IPS-NIHi11 (cell line): ENCODE measurements at regions not wholly inside any gene's neighbourhood (a gene's known extent, or its start where the extent isn't known, plus 50 kb on each side); places are given as distances from the start of the nearest gene placed in this dataset.

Experiments used
- DNase-seq: peaks from one replicate; pipeline ENCODE4 v3.0.0; 2012; ENCODE audit warnings: mixed read lengths, low spot score

DNA sequence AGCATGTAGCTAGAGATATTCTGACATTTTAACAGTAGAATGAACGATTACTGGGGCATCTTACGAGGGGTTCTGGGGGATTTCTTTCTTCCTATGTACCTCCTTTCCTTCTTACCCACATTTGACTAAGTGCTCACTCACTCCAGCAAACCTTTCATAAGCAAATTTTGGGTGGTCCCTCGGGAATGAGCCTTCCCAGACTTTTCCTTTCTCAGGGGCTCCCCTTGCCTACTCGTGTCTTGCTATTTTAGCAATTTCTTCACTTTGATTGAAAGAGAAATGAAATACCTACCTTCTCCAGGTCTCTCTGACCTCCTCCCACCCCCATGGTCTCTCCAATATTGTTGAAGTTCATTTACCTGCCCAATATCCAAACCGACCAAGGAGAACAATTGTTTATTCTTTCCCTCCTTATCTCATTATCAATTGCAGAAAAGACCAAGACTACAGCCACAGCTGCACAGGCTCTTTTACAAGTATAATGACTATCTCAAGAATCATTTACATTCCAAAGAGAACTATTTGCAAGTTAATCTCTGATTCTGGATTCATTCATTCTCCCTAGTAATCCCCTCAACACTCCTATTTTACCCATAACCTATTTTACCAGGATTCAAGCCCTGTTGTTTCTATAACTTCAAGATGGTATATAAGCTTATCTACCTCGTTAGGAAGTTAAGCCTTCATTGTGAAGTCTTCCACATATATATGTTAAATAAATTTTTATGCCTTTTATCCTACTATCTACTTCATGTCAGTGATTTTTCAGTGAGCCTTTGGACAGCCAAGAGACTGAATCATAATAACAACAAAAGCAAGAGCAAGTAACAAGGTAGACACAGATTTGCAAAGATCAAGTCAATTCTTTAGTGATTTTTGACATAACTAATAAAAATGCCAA is 480.6 kb downstream of the IPMK start:
- no peak for DNase-seq

DNA sequence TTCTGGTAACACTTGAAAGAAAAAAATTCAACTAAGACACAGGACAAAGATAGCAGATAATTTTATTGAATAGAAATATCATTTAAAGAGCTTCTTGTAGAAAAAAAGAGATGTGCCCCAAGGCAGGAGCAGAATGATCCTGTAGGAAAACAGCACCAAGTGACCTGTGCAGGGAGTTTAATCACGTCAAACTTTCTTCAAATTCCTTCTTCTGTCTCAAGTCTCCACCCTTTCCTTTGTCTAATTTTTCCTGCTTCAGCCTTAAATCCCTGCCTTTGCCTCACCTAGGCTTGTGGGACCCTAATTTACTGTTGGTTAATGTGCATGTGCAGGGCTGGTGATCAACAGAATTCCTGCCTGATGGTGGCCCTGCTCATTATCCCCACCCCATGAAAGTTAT is 481.4 kb downstream of the IPMK start:
- DNase-seq = no peak

DNA sequence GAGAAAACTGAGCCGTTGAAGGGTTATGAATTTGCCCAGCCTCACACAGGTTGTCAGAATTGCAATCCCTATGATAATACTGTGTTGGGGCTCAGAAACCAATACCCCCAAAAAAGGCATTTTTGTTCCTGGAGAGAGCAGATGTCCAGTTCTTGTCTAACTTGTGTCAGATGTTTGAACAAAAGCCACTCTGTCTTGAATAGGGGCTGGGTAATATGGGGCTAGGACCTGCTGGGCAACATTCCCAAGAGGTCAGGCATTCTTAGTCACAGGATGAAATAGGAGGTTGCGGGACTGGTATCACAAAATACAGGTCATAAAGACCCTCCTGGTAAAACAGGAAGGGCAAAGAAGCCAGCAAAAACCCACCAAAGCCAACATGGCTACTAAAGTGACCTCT is 482.1 kb downstream of the IPMK start:
- DNase-seq = no peak

DNA sequence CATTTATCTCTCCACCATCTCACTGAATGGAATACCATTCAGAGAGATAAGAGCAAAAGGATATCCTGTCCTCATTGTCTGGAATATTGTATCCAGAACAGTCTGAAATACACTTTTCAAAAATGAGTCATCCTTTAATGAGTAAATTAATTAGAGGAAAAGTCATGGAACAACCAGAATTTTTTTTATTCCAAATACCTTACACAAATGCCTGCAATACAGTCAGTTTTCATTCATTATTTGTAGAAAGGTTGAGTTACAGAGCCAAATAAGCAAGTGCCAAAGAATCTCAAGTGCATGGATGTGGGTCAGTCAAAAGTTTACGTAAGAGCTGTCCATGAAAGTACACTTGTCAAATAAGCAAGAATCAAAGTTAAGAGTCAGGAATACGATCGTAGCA is 482.6 kb downstream of the IPMK start:
- no peak for DNase-seq

DNA sequence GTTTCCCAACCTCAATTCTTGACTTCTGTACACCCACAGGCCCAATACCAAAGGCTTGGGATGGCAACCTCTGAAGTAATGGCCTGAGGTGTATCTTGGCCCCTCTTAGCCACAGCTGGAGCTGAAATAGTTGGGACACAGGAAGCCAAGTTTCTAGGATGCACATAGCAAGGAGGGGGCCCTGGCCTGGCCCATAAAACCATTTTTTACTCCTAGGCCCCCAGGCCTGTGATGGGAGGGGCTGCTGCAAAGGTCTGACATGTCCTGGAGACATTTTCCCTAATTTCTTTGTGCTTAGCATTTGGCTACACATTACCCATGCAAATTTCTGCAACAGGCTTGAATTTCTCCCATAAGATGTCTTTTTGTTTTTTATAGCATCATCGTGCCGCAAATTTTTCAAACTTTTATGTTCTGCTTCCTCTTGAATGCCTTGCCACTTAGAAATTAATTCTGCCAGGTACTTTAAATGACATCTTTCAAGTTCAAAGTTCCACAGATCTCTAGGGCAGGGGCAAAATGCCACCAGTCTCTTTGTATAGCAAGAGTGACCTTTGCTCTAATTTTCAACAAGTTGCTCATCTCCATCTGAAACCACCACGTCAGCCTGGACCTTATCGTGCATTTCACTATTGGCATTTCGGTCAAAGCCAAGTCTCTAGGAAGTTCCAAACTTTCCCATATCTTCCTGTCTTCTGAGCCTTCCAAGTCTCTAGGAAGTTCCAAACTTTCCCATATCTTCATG is 490.8 kb downstream of the IPMK start:
- no peak for DNase-seq

DNA sequence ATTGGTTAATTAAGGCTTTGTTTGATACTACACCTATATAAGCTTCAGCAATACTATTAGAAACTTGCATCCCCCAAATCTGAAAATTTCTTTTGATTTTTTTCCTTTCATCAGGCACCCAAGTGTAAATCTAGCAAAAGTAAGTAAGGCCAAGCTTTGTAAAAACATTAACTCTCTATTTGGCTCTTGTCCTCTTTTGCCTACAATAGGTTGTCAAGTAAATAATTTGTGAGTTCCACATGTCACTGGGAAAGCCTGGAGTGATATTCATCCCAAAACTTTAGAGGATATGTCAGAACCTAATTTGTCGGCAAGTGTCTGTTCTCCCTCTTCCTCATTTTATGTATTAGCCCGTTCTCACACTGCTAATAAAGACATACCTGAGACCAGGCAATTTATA is 492.4 kb downstream of the IPMK start:
- no peak for DNase-seq

DNA sequence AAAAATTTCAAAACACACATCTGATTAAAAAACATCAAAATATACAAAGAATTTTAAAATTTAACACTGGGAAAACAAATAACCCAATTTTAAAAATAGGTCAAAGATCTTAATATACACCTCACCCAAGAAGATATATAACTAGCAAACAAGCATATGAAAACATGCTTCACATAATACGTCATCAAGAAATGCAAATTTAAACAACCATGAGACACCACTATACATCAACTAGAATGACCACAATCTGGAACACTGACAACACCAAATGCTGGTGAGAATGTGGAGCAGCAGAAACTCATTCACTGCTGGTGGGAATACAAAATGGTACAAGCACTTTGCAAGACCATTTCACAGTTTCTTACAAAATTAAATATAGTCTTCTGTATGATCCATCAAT is 498.4 kb downstream of the IPMK start:
- DNase-seq = no peak

DNA sequence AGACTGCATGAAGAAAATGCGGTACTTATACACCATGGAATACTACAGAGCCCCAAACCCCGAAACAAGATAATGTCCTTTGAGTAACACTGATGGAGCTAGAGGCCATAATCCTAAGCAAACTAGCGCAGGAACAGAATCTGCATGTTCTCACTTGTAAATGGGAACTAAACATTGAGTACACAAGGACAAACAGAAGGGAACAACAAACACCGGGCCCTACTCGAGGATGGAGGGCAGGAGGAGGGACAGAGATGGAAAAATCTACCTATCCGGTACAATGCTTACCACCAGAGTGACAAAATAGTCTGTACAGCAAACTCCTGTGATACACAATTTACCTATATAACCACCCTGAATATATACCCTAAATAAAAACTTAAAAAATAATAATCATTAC is 507.9 kb downstream of the IPMK start:
- no peak for DNase-seq

DNA sequence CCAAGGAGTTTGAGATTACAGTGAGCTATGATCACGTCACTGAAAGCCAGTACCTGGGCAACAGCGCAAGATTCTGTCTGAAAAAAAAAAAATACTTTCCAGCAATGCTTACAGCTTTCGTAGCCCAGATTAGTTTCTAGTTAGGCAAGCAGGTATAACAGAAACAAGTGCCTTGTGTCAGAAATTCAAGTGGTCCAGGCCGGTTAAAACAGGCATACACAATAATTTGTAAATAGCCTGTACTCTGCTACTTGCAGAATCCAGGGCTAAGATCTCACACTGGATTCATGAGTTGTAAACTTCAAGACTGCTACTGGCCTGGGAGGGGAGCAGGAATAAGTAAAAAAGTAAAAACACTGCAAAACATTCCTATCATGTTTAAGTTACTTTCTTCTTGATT is 512.9 kb downstream of the IPMK start:
- no peak for DNase-seq

DNA sequence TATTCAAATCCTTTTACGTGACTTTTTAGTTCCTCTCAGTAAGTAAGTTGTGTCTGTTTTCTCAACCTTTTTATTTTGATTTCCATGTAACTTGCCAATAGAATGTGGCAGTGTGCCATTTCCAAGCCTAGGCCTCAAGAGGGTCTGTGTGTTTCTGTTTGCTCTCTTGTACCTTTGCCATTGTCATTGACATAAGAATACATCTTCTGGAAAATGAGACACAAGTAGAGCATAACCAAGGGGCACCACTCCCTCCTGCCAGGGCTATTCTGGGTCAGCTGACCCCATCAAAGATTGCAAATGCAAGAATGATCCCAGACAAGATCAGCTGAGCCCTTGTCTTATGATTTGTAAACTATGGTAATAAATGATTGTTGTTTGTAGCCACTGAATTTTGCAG is 524.0 kb downstream of the IPMK start:
- DNase-seq = no peak

DNA sequence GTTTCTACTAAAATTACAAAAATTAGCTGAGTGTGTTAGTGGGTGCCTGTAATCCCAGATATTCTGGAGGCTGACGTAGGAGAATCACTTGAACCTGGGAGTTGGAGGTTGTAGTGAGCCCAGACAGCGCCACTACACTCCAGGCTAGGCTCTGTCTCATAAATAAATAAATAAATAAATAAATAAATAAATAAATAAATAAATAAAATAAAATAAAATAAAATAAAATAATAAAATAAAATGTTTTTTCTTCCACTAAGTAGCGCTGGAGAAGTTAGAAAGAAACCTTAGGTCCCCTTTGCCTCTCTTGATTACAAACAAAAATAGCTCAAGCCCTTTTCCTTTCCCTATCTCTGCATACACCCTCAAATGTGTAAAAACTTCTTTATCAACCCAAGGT is 525.9 kb downstream of the IPMK start:
- DNase-seq = no peak

DNA sequence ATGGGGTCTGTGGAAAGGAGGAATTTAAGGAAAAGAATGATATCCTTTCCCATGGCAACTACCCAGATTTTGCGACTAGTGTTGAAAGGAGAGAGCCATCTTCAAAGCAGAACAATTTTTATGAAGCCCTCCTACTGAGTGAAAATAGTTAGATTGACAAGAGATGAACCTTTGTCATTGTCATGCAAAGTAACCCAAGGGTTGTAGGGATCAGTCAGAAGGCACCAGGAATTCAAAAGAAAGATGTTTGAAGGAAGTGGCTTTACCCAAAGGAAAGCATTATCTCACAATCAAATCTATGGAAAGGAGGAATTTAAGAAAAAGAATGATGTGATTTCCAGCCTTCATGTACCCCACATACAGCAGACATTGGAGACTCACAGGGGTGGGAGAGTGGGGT is 544.4 kb downstream of the IPMK start:
- no peak for DNase-seq

DNA sequence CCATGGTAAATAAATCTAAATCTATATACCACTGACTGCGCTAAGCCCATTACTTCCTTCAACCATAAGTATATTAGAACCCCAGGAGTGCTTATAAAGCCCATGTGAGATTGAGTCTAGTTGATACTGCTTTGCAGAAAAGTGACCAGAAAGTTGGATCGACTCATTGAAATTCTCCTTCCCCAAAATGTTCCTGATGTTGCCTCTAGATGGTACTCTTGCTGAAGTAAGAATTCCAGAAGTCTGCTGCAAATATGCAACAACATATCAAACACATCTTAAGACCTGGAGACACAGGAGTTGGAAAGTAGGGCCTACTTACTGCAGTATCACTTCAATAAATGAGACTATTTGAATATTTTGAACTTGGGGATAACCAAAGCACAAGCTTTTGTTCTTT is 550.8 kb downstream of the IPMK start:
- DNase-seq = no peak

DNA sequence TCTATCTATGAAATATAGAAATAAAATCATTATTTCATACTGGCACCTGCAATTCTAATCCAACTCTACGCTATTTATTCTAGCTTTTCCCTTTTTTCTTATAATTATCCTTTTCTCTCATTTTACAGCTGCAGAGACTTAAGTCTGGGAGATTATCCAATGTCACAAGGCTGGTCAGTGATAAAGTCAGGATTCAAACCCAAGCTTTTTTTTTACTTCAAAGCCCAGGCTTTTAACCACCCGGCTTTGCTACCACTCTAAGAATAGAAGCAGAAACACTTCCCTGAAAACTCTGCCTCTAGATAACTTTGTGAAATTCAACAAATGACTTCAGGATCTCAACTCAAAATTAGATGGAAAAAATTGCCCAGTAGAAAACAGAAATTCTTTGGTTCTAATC is 552.5 kb downstream of the IPMK start:
- no peak for DNase-seq

DNA sequence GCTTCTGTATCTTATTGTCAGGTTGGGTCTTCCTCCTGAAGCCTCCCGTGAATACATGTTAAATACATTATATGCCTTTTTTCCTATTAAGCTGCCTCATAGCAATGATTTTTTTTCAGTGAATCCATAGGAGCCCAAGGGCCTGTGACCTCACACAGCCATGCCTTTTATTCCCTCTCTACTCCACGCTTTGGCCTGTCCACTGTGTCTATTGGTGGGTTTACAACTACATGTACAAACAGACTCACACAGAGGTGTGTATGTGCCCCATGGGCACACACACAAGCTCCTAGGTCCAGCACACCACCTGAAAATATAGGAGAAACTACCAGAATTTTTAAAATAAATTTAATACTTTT is 560.4 kb downstream of the IPMK start:
- no peak for DNase-seq

DNA sequence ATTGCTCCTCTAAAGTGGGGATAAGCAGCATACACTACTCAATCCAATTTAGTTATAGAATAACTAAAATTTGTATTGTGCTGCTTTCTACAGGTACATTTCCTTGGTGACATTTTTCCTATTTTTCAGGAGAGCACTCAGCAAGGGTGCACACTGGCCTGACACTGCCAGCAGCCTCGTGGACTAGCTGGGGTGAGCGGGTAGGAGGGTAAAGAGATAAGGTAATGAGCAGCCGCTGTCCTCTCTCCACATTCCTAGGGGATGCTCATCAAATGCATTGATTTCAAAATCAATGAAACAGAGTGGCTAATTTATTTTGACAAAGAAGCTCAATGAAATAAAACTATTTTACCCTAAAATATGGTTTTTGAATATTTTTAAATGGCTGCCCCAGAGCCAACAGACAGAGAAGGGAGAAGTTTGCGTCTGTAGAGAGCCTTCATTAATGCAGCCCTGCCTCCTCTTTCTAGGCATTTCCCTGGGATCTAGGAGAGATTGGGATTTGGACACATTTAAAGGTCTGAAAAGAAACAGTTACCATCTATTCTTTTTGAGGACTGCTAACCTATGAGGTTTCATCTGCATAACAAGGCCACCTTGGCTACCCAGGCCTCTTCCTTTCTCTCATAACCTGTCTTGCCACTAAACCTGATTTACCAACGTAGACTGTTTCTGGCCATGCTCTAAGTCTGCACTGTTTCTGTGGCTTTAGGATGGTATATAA is 561.0 kb downstream of the IPMK start:
- DNase-seq = no peak

DNA sequence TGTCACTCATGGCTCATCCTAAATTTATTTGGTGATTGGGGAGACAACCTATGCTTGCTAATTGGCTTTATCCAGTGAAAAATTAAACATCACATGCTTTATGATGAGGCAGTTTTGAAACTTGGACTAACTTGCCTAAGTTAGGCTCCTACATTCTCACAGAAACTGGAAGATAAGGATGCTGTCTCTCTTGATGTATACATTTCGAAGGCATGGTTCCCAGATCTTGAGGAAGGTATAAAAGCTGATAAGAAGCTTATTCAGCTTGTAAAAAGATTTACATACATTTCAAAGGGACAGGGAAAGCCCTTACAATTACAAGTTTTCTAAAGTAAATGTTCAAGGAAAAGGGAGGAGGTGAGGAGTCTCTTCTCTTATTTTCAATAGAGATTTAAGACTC is 561.7 kb downstream of the IPMK start:
- DNase-seq = no peak

DNA sequence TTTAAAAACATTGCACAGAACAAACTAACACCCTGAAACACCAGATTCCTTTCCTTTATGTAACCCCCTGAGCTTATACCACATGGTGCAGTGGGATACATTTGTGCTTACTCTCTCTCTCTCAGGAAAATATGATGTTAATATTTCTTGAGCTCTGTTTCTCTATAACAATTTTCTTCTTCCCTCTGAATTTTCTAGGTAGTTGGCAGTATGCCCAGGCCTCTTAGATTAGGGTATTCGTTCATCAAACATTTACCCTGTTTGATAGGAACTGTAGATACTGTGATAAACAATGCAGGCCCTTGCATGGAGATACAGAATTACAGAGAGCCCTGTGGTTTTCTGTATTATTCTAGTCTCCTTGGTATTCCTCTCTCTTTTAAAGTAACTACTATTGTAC is 567.8 kb downstream of the IPMK start:
- no peak for DNase-seq

DNA sequence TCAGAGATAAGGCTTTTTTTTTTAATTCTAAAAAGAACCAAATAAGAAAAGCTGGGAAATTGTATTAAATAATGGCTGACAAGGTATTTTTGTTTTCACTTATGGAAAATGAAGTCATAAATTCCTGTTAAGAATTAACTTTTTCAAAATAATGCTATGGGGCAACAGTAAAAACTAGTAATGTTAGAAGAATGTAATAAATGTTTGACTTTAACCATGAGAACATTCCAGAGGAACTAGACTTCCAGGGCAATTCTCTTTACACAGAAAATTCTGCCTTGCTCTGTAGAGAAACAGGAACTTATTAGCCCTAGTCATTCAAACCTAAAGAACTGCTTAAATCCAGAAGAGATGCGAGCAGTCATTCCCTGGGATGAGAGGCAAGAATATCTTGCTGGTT is 571.1 kb downstream of the IPMK start:
- DNase-seq = no peak

DNA sequence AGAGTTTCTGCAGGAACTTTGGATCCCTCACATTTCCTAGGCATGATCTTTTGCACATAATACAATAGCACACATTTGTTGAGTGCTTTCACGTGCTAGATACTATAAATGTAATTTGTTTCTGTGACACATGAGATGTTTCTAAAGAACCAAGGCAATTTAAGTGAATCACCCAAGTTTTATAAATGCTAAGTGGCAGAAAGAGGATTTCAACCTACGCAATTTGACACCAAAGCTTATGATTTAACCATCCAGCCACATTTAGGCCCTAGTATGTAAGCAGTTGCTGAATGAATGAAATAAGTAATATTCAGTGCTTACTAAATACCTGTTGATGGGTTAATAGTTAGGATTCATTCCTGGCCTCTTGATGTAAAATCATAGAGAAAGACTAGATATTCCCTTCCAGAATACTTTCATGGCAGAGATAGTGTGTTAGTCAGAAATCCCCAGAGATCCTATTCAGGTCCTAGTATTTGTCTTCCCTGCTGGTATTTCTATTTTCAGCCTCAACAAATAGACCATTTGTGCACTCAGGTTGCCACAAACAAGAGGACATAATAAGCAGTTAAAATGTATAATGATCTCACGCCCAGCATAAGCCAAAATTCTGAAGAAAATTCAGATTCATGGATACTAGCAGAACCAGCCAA is 572.6 kb downstream of the IPMK start:
- no peak for DNase-seq

DNA sequence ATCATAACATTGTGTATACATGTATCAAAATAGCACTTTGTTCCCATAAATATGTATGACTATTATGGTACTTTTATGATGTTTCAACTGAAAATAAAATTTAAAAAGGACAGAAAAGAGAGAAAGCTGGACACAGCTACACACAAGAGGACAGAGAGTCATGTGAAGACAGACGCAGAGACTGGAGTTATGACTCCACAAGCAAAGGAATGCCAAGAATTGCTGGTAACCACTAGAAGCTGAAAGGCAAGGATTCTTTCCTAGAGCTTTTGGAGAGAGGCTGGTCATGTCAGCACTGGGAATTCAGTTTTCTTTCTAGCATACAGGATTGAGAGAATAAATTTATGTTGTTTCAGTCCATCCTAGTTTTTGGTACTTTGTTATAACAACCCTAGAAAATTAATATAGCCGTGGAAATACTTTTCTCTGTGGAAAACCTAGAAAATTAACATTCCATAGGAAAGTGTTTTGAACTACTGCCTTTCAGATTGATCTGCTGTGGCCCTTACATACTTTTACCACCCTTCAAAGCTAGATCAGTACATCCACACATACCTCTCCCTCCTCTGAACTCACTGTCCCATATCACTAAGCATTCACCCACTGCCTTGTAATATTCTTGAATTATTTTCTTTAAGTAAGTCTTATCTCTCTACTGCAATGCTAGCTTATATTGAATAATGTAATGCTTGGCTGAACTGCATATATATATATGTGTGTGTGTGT is 575.3 kb downstream of the IPMK start:
- no peak for DNase-seq
